HCT116 (cell line): ENCODE measurements at regions not wholly inside any gene's neighbourhood (a gene's known extent, or its start where the extent isn't known, plus 50 kb on each side); places are given as distances from the start of the nearest gene placed in this dataset.

ENCODE experiments used
- ATAC-seq: fragments of 200-7000 bp; cut with Tn5 transposase; 2 replicates; pipeline ENCODE4 v1.9.1; 2020; ENCODE audit warnings: mild to moderate bottlenecking, moderate library complexity
- BruUV-seq: library from RNA; stranded (reverse); fragments of 400-500 nt; replicated peaks from 2 replicates; lab custom pipeline; 2021; lab: Mats Ljungman, UMichigan
- CTCF ChIA-PET: fragments of 300-600 bp; sonication (Branson Sonifier 250); formaldehyde crosslinking; loops from one replicate; lab custom pipeline; 2021; ENCODE audit warnings: antibody characterized with exemption; lab: Charles Lee
- POLR2A ChIA-PET: fragments of 300-600, 350-600 bp; sonication (Branson Sonifier 250); formaldehyde crosslinking; loops from one replicate; lab custom pipeline; 2021; ENCODE audit warnings: antibody characterized with exemption; lab: Charles Lee
- RAD21 ChIA-PET, 2 experiments: fragments of 300-600 bp; sonication (Branson Sonifier 250); formaldehyde crosslinking; loops; one replicate each; lab custom pipeline; 2023; ENCODE audit warnings: low total read pairs in 2 of 2; ENCODE audit not compliant: uncharacterized antibody in 2 of 2, unreplicated experiment in 2 of 2, low non-redundant PET in 1 of 2; lab: Charles Lee
- DNase-seq: peaks from one replicate; pipeline ENCODE4 v3.0.0-alpha.2; 2010; ENCODE audit warnings: low read depth, low spot score
- H2AFZ ChIP-seq: fragments of 200-600 bp; shearing (Covaris generic), sonication (generic); 2 replicates; pipeline ENCODE4 v1.6.1; 2017; ENCODE audit warnings: low read depth, mixed run types, mixed read lengths, antibody characterized with exemption, low read length; ENCODE audit not compliant: poor library complexity, severe bottlenecking
- H3K27ac ChIP-seq: 2 replicates; pipeline ENCODE4 v1.5.1; 2012; ENCODE audit warnings: low read depth, low read length
- H3K27me3 ChIP-seq: fragments of 200-600 bp; sonication (generic); 2 replicates; pipeline ENCODE4 v1.6.1; 2016; ENCODE audit warnings: mixed run types, low read length, mixed read lengths; ENCODE audit not compliant: insufficient read depth
- H3K36me3 ChIP-seq, 2 experiments: fragments of 200-500 bp in 1 of 2; fragments of 200-600 bp in 1 of 2; sonication (Bioruptor generic) in 1 of 2; sonication (generic) in 1 of 2; 2 replicates each; pipeline versions ENCODE4 v1.5.1 to v1.6.1; 2014 to 2016; ENCODE audit warnings: low read length in 2 of 2, inconsistent platforms in 1 of 2, mixed read lengths in 1 of 2, mixed run types in 1 of 2; ENCODE audit not compliant: insufficient read depth in 2 of 2, control insufficient read depth in 1 of 2
- H3K4me1 ChIP-seq, 2 experiments: fragments of 200-600 bp in 1 of 2; sonication (generic) in 1 of 2; 2 replicates each; pipeline versions ENCODE4 v1.5.1 to v1.6.1; 2012 to 2017; ENCODE audit warnings: low read length in 2 of 2, inconsistent platforms in 1 of 2, mild to moderate bottlenecking in 1 of 2, mixed read lengths in 1 of 2, mixed run types in 1 of 2, moderate library complexity in 1 of 2; ENCODE audit not compliant: insufficient read depth in 2 of 2, control insufficient read depth in 1 of 2
- H3K4me2 ChIP-seq: fragments of 200-600 bp; sonication (generic); 2 replicates; pipeline ENCODE4 v1.6.1; 2017; ENCODE audit warnings: mixed run types, low read length, mixed read lengths
- H3K4me3 ChIP-seq, 2 experiments: fragments of 200-600 bp in 1 of 2; sonication (generic) in 1 of 2; replicated peaks in 1 of 2; 2 replicates each; pipeline ENCODE4 v1.5.1; 2011 to 2016; ENCODE audit warnings: low read length in 2 of 2, control low read depth in 1 of 2, low read depth in 1 of 2, mild to moderate bottlenecking in 1 of 2, mixed read lengths in 1 of 2, mixed run types in 1 of 2
- H3K79me2 ChIP-seq: fragments of 200-600 bp; sonication (generic); 2 replicates; pipeline ENCODE4 v1.6.1; 2017; ENCODE audit warnings: mild to moderate bottlenecking, mixed run types, low read length, moderate library complexity, mixed read lengths; ENCODE audit not compliant: insufficient read depth
- H3K9ac ChIP-seq: fragments of 200-600 bp; sonication (generic); 2 replicates; pipeline ENCODE4 v1.6.1; 2016; ENCODE audit warnings: low read length, mixed read lengths
- H3K9me2 ChIP-seq: fragments of 200-600 bp; sonication (generic), shearing (Covaris generic); 2 replicates; pipeline ENCODE4 v1.6.1; 2017; ENCODE audit warnings: mixed run types, mild to moderate bottlenecking, moderate library complexity; ENCODE audit not compliant: insufficient read depth
- H3K9me3 ChIP-seq, 2 experiments: fragments of 200-500 bp in 1 of 2; fragments of 200-600 bp in 1 of 2; sonication (Bioruptor generic) in 1 of 2; sonication (generic) in 1 of 2; 2 replicates each; pipeline ENCODE4 v1.6.1; 2014 to 2017; ENCODE audit warnings: low read length in 2 of 2, mixed read lengths in 2 of 2, inconsistent platforms in 1 of 2, low read depth in 1 of 2, mild to moderate bottlenecking in 1 of 2, mixed run types in 1 of 2, moderate library complexity in 1 of 2; ENCODE audit not compliant: control insufficient read depth in 1 of 2, insufficient read depth in 1 of 2
- H4K20me1 ChIP-seq: fragments of 200-600 bp; sonication (generic), shearing (Covaris generic); 2 replicates; pipeline ENCODE4 v1.6.1; 2017; ENCODE audit warnings: mixed run types, mild to moderate bottlenecking, moderate library complexity; ENCODE audit not compliant: insufficient read depth
- CBX3 ChIP-seq: IDR thresholded peaks from 2 replicates; pipeline ENCODE4 v1.6.1; 2012; ENCODE audit warnings: low read depth
- CEBPB ChIP-seq: IDR thresholded peaks from 2 replicates; pipeline ENCODE4 v1.6.1; 2012; ENCODE audit warnings: low read depth
- EGR1 ChIP-seq: IDR thresholded peaks from 2 replicates; pipeline ENCODE4 v1.6.1; 2012; ENCODE audit warnings: low read depth
- EZH2 ChIP-seq: fragments of 200-600 bp; sonication (generic); IDR thresholded peaks from 2 replicates; pipeline ENCODE4 v1.6.1; 2017; ENCODE audit warnings: antibody characterized with exemption, mixed run types
- EZH2phosphoT487 ChIP-seq: fragments of 200-600 bp; IDR thresholded peaks from 2 replicates; pipeline ENCODE4 v1.6.1; 2018; ENCODE audit warnings: antibody characterized with exemption, borderline replicate concordance
- FOSL1 ChIP-seq: IDR thresholded peaks from 2 replicates; pipeline ENCODE4 v1.6.1; 2012; ENCODE audit warnings: low read depth
- JUND ChIP-seq: IDR thresholded peaks from 2 replicates; pipeline ENCODE4 v1.6.1; 2012
- MAX ChIP-seq: IDR thresholded peaks from 2 replicates; pipeline ENCODE4 v1.6.1; 2012
- POLR2A ChIP-seq: IDR thresholded peaks from 2 replicates; pipeline ENCODE4 v1.7.0; 2011; ENCODE audit warnings: borderline replicate concordance; ENCODE audit not compliant: insufficient read depth, insufficient read length; ENCODE audit errors: extremely low read depth
- POLR2AphosphoS5 ChIP-seq: IDR thresholded peaks from 2 replicates; pipeline ENCODE4 v1.6.1; 2011; ENCODE audit warnings: mild to moderate bottlenecking, low read depth, low read length, moderate library complexity
- RAD21 ChIP-seq: IDR thresholded peaks from 2 replicates; pipeline ENCODE4 v1.6.1; 2012; ENCODE audit warnings: low read depth, mild to moderate bottlenecking
- SIN3A ChIP-seq: IDR thresholded peaks from 2 replicates; pipeline ENCODE4 v1.6.1; 2012; ENCODE audit warnings: low read depth
- SP1 ChIP-seq: IDR thresholded peaks from 2 replicates; pipeline ENCODE4 v1.6.1; 2012; ENCODE audit warnings: low read depth
- SRF ChIP-seq: IDR thresholded peaks from 2 replicates; pipeline ENCODE4 v1.6.1; 2012; ENCODE audit warnings: low read depth
- TCF7L2 ChIP-seq: IDR thresholded peaks from 2 replicates; pipeline ENCODE4 v1.7.0; 2011; ENCODE audit warnings: borderline replicate concordance, inconsistent platforms; ENCODE audit not compliant: insufficient read depth, insufficient read length; ENCODE audit errors: extremely low read depth
- YY1 ChIP-seq: IDR thresholded peaks from 2 replicates; pipeline ENCODE4 v1.6.1; 2011; ENCODE audit warnings: low read length, low read depth, moderate library complexity, mild to moderate bottlenecking; ENCODE audit not compliant: insufficient replicate concordance; ENCODE audit errors: extremely low read depth
- ZNF274 ChIP-seq: fragments of 200-500 bp; sonication (Bioruptor generic); IDR thresholded peaks from 2 replicates; pipeline ENCODE4 v1.6.1; 2014; ENCODE audit warnings: mild to moderate bottlenecking, low read depth, low read length, inconsistent platforms
- intact Hi-C: fragments of 100-400 bp; cut with micrococcal nuclease; formaldehyde crosslinking; loops from 2 replicates; pipeline ENCODE4 v1.10.0; 2022
- TF ChIP-seq, protein P1 (sequence below): IDR thresholded peaks from 2 replicates; pipeline ENCODE4 v1.6.1; 2012
- TF ChIP-seq, protein P2 (sequence below): IDR thresholded peaks from 2 replicates; pipeline ENCODE4 v1.6.1; 2011; ENCODE audit warnings: mild to moderate bottlenecking, low read length, moderate library complexity; ENCODE audit not compliant: insufficient replicate concordance; ENCODE audit errors: extremely low read depth
- TF ChIP-seq, protein P3 (sequence below), 3 experiments: fragments of 200-600 bp in 1 of 3; sonication (generic) in 1 of 3; IDR thresholded peaks in 2 of 3; conservative IDR thresholded peaks in 1 of 3; 2 replicates each; pipeline ENCODE4 v1.5.1; 2012 to 2017; ENCODE audit warnings: low read depth in 2 of 3, low read length in 2 of 3, antibody characterized with exemption in 1 of 3, borderline replicate concordance in 1 of 3, control low read depth in 1 of 3, mild to moderate bottlenecking in 1 of 3, mixed read lengths in 1 of 3, mixed run types in 1 of 3, moderate library complexity in 1 of 3; ENCODE audit not compliant: insufficient read depth in 1 of 3

- Histone ChIP-seq H3K36me3 (no peaks in the 10 kb centered on the region), H3K4me1 (no peaks in the 10 kb centered on the region), H3K4me2 (no peak overlapping the region), H3K9ac (no peak overlapping the region), H3K27me3 (no peaks in the 10 kb centered on the region), H3K27ac (no peak overlapping the region), H3K9me2 (no peaks in the 10 kb centered on the region), H3K79me2 (no peaks in the 10 kb centered on the region), H2AFZ (no peak overlapping the region), H3K9me3 (no peaks in the 10 kb centered on the region), H3K4me3 (no peak overlapping the region), H4K20me1 (no peaks in the 10 kb centered on the region)
- no TSS peak for BruUV-seq
- CTCF ChIA-PET, result no interaction called here
- TF ChIP-seq MAX (no peak), ZNF274 (no peak), CBX3 (no peak), FOSL1 (no peak), EZH2phosphoT487 (no peak), SP1 (no peak), EGR1 (no peak), SIN3A (no peak), JUND (no peak), CEBPB (no peak), POLR2AphosphoS5 (no peak), SRF (no peak), YY1 (no peak), EZH2 (no peak), TCF7L2 (no peak), POLR2A (no peak), RAD21 (no peak)
- TF ChIP-seq, protein P1, sequence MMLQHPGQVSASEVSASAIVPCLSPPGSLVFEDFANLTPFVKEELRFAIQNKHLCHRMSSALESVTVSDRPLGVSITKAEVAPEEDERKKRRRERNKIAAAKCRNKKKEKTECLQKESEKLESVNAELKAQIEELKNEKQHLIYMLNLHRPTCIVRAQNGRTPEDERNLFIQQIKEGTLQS, result no peak
- TF ChIP-seq, protein P2, sequence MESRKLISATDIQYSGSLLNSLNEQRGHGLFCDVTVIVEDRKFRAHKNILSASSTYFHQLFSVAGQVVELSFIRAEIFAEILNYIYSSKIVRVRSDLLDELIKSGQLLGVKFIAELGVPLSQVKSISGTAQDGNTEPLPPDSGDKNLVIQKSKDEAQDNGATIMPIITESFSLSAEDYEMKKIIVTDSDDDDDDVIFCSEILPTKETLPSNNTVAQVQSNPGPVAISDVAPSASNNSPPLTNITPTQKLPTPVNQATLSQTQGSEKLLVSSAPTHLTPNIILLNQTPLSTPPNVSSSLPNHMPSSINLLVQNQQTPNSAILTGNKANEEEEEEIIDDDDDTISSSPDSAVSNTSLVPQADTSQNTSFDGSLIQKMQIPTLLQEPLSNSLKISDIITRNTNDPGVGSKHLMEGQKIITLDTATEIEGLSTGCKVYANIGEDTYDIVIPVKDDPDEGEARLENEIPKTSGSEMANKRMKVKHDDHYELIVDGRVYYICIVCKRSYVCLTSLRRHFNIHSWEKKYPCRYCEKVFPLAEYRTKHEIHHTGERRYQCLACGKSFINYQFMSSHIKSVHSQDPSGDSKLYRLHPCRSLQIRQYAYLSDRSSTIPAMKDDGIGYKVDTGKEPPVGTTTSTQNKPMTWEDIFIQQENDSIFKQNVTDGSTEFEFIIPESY, result no peak
- TF ChIP-seq, protein P3, sequence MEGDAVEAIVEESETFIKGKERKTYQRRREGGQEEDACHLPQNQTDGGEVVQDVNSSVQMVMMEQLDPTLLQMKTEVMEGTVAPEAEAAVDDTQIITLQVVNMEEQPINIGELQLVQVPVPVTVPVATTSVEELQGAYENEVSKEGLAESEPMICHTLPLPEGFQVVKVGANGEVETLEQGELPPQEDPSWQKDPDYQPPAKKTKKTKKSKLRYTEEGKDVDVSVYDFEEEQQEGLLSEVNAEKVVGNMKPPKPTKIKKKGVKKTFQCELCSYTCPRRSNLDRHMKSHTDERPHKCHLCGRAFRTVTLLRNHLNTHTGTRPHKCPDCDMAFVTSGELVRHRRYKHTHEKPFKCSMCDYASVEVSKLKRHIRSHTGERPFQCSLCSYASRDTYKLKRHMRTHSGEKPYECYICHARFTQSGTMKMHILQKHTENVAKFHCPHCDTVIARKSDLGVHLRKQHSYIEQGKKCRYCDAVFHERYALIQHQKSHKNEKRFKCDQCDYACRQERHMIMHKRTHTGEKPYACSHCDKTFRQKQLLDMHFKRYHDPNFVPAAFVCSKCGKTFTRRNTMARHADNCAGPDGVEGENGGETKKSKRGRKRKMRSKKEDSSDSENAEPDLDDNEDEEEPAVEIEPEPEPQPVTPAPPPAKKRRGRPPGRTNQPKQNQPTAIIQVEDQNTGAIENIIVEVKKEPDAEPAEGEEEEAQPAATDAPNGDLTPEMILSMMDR (IDR thresholded peaks at IDR 0.05 in 2 of 3, conservative IDR thresholded peaks at IDR 0.05 in 1 of 3; ENCODE audit: borderline replicate concordance in 1 of 3, insufficient read depth in 1 of 3, low read depth in 2 of 3, low read length in 2 of 3), result no peak
- DNase-seq (no peak), ATAC-seq (no peak)
- RAD21 ChIA-PET, result no interaction called here
- POLR2A ChIA-PET, result no interaction called here
- intact Hi-C loops, result no loop called here
These were observed 406.8 kb upstream of the SULF2 start for GRCh38 chr20:48192109-48192508.
